HFF-Myc (cell line): ENCODE measurements at regions not wholly inside any gene's neighbourhood (a gene's known extent, or its start where the extent isn't known, plus 50 kb on each side); places are given as distances from the start of the nearest gene placed in this dataset.

Source experiments
- DNase-seq: peaks from one replicate; pipeline ENCODE4 v3.0.0-alpha.2; 2011; ENCODE audit warnings: low read depth; ENCODE audit errors: extremely low read depth
- H3K4me3 ChIP-seq: replicated peaks from 2 replicates; pipeline ENCODE4 v1.5.1; 2011; ENCODE audit warnings: low read depth, mild to moderate bottlenecking, control low read depth, low read length
- CTCF ChIP-seq: IDR thresholded peaks from 2 replicates; pipeline ENCODE4 v1.5.1; 2012; ENCODE audit warnings: mild to moderate bottlenecking, low read depth, low read length, control low read depth; ENCODE audit errors: missing control alignments

- TF ChIP-seq CTCF = no peak
- no peak overlapping the region for H3K4me3 ChIP-seq
- DNase-seq = no peak
Observed at GRCh38 chr21:25328736-25329135, 278.5 kb downstream of the MRPL39 start.

- no peak overlapping the region for H3K4me3 ChIP-seq
- no peak for DNase-seq
- no peak for TF ChIP-seq CTCF
Observed at GRCh38 chr21:25326181-25326580, 281.1 kb downstream of the MRPL39 start.

- no peak for DNase-seq
- no peak for TF ChIP-seq CTCF
- no peak overlapping the region for H3K4me3 ChIP-seq
Observed at GRCh38 chr21:25324666-25325065, 282.6 kb downstream of the MRPL39 start.

GRCh38 chr21:25323356-25323949, 283.8 kb downstream of the MRPL39 start:
- DNase-seq = no peak
- no peak for TF ChIP-seq CTCF

GRCh38 chr21:25314247-25314646, 293.0 kb downstream of the MRPL39 start:
- DNase-seq = no peak
- no peak overlapping the region for H3K4me3 ChIP-seq
- no peak for TF ChIP-seq CTCF

More at GRCh38 chr21:25323356-25323949, 283.8 kb downstream of the MRPL39 start:
- H3K4me3 ChIP-seq = no peak overlapping the region

- H3K4me3 ChIP-seq = no peak overlapping the region
- no peak for TF ChIP-seq CTCF
- DNase-seq = no peak
Observed at GRCh38 chr21:25313829-25314228, 293.5 kb downstream of the MRPL39 start.

GRCh38 chr21:25307489-25307888, 299.8 kb downstream of the MRPL39 start:
- no peak for DNase-seq
- TF ChIP-seq CTCF = no peak
- H3K4me3 ChIP-seq = no peak overlapping the region
